Fibroblast of lung (primary cell): ENCODE measurements at regions not wholly inside any gene's neighbourhood (a gene's known extent, or its start where the extent isn't known, plus 50 kb on each side); places are given as distances from the start of the nearest gene placed in this dataset.

Experiments used
- DNase-seq, 2 donors: peaks; one replicate each; pipeline versions ENCODE4 v3.0.0 to v3.0.0-alpha.2; 2010; ENCODE audit warnings: low read depth in 2 of 2
- H2AFZ ChIP-seq: 2 replicates; pipeline ENCODE4 v1.5.1; 2012; ENCODE audit warnings: low read length, control low read depth, inconsistent platforms
- H3K27ac ChIP-seq: 2 replicates; pipeline ENCODE4 v1.5.1; 2011; ENCODE audit warnings: low read length, control low read depth; ENCODE audit not compliant: insufficient read depth
- H3K27me3 ChIP-seq: 2 replicates; pipeline ENCODE4 v1.5.1; 2011; ENCODE audit warnings: mild to moderate bottlenecking, low read length; ENCODE audit not compliant: control insufficient read depth, insufficient read depth
- H3K36me3 ChIP-seq: 2 replicates; pipeline ENCODE4 v1.5.1; 2011; ENCODE audit warnings: low read length; ENCODE audit not compliant: control insufficient read depth, insufficient read depth
- H3K4me1 ChIP-seq: 2 replicates; pipeline ENCODE4 v1.5.1; 2011; ENCODE audit warnings: low read length; ENCODE audit not compliant: control insufficient read depth, insufficient read depth; ENCODE audit errors: extremely low read depth
- H3K4me2 ChIP-seq: 2 replicates; pipeline ENCODE4 v1.5.1; 2011; ENCODE audit warnings: low read length, control low read depth; ENCODE audit not compliant: insufficient read depth; ENCODE audit errors: extremely low read depth
- H3K4me3 ChIP-seq, 4 experiments: fragments of 200-600 bp in 1 of 4; sonication (generic) in 1 of 4; replicated peaks in 1 of 4; 2 replicates each; pipeline ENCODE4 v1.5.1; 2011 to 2016; ENCODE audit warnings: low read length in 4 of 4, low read depth in 3 of 4, mild to moderate bottlenecking in 3 of 4, control low read depth in 2 of 4, inconsistent platforms in 1 of 4, mixed read lengths in 1 of 4; ENCODE audit not compliant: insufficient read depth in 1 of 4; ENCODE audit errors: control extremely low read depth in 1 of 4
- H3K79me2 ChIP-seq: 2 replicates; pipeline ENCODE4 v1.5.1; 2012; ENCODE audit warnings: mild to moderate bottlenecking, low read length, inconsistent platforms; ENCODE audit not compliant: control insufficient read depth, insufficient read depth
- H3K9ac ChIP-seq: 2 replicates; pipeline ENCODE4 v1.5.1; 2011; ENCODE audit warnings: mild to moderate bottlenecking, low read length, control low read depth; ENCODE audit not compliant: insufficient read depth
- H3K9me3 ChIP-seq: 2 replicates; pipeline ENCODE4 v1.5.1; 2012; ENCODE audit warnings: low read depth, low read length; ENCODE audit not compliant: control insufficient read depth, insufficient read depth
- H4K20me1 ChIP-seq: 2 replicates; pipeline ENCODE4 v1.5.1; 2011; ENCODE audit warnings: low read length; ENCODE audit not compliant: control insufficient read depth, insufficient read depth; ENCODE audit errors: extremely low read depth
- CTCF ChIP-seq, 2 donors: IDR thresholded peaks in 1 of 2; conservative IDR thresholded peaks in 1 of 2; 1 replicate in 1 of 2; 2 replicates in 1 of 2; pipeline ENCODE4 v1.5.1; 2011 to 2012; ENCODE audit warnings: low read length in 2 of 2, control low read depth in 1 of 2, inconsistent platforms in 1 of 2, low read depth in 1 of 2, mild to moderate bottlenecking in 1 of 2
- EZH2 ChIP-seq: IDR thresholded peaks from 2 replicates; pipeline ENCODE4 v1.5.1; 2012; ENCODE audit warnings: low read length, control low read depth, mild to moderate bottlenecking; ENCODE audit errors: missing control alignments

- Histone ChIP-seq H3K4me1 (no peaks in the 10 kb centered on the region), H2AFZ (no peak overlapping the region), H3K4me3 (no peak overlapping the region), H3K27me3 (no peaks in the 10 kb centered on the region), H3K27ac (no peak overlapping the region), H3K9ac (no peak overlapping the region), H3K4me2 (no peak overlapping the region), H3K36me3 (no peaks in the 10 kb centered on the region), H3K79me2 (no peaks in the 10 kb centered on the region), H3K9me3 (no peaks in the 10 kb centered on the region), H4K20me1 (no peaks in the 10 kb centered on the region)
- TF ChIP-seq CTCF (conservative IDR thresholded peaks at IDR 0.05 in 1 of 2, IDR thresholded peaks at IDR 0.05 in 1 of 2; ENCODE audit: low read depth in 1 of 2, low read length in 2 of 2) (no peak), EZH2 (no peak)
- DNase-seq = no peak
These were observed 103.1 kb downstream of the IER5 start for GRCh38 chr1:181191494-181192040.

- Histone ChIP-seq H3K4me1 (no peaks in the 10 kb centered on the region), H3K36me3 (no peaks in the 10 kb centered on the region), H3K9me3 (no peaks in the 10 kb centered on the region), H3K4me3 (no peak overlapping the region), H3K27ac (no peak overlapping the region), H4K20me1 (no peaks in the 10 kb centered on the region), H2AFZ (no peak overlapping the region), H3K79me2 (no peaks in the 10 kb centered on the region), H3K27me3 (no peaks in the 10 kb centered on the region), H3K4me2 (no peak overlapping the region), H3K9ac (no peak overlapping the region)
- no peak for TF ChIP-seq CTCF (conservative IDR thresholded peaks at IDR 0.05 in 1 of 2, IDR thresholded peaks at IDR 0.05 in 1 of 2; ENCODE audit: low read depth in 1 of 2, low read length in 2 of 2)
- no peak for TF ChIP-seq EZH2
- DNase-seq = no peak
These were observed 103.8 kb downstream of the IER5 start for GRCh38 chr1:181192316-181192715.

- TF ChIP-seq CTCF (conservative IDR thresholded peaks at IDR 0.05 in 1 of 2, IDR thresholded peaks at IDR 0.05 in 1 of 2; ENCODE audit: low read depth in 1 of 2, low read length in 2 of 2) = no peak
- TF ChIP-seq EZH2 = no peak
- DNase-seq = no peak
- H3K4me3 ChIP-seq = no peak overlapping the region
- no peaks in the 10 kb centered on the region for H3K4me1 ChIP-seq
- H4K20me1 ChIP-seq = no peaks in the 10 kb centered on the region
- no peak overlapping the region for H3K9ac ChIP-seq
- H3K9me3 ChIP-seq = no peaks in the 10 kb centered on the region
- H3K27ac ChIP-seq = no peak overlapping the region
- H2AFZ ChIP-seq = no peak overlapping the region
- no peaks in the 10 kb centered on the region for H3K27me3 ChIP-seq
- no peak overlapping the region for H3K4me2 ChIP-seq
- H3K79me2 ChIP-seq = no peaks in the 10 kb centered on the region
- no peaks in the 10 kb centered on the region for H3K36me3 ChIP-seq
These were observed 114.6 kb downstream of the IER5 start for GRCh38 chr1:181202986-181203555.
